ENCODE measurements at regions not wholly inside any gene's neighbourhood (a gene's known extent, or its start where the extent isn't known, plus 50 kb on each side); places are given as distances from the start of the nearest gene placed in this dataset.
"Not testable (repeated sequence)": the region's sequence is repeated elsewhere in the genome, so short reads cannot be mapped to it uniquely, and the experiment has no call there.

GRCh38 chr14:34381304-34381703 lies 80.7 kb downstream of the SPTSSA start:
- H3K36me3 ChIP-seq (ENCODE audit: control insufficient read depth in 5 of 5, insufficient read depth in 5 of 5, low read length in 5 of 5); H3K9ac ChIP-seq (ENCODE audit: low read length in 5 of 5); H3K9me3 ChIP-seq (ENCODE audit: control insufficient read depth in 5 of 5, low read length in 5 of 5); H3K27me3 ChIP-seq (ENCODE audit: control insufficient read depth in 5 of 5, insufficient read depth in 4 of 5, low read length in 5 of 5); H3K4me1 ChIP-seq (ENCODE audit: control insufficient read depth in 5 of 5, insufficient read depth in 5 of 5, low read length in 5 of 5); H3K27ac ChIP-seq (ENCODE audit: low read depth, low read length); H3K4me3 ChIP-seq (ENCODE audit: low read depth in 1 of 5, low read length in 5 of 5): not testable (repeated sequence)

- Histone ChIP-seq H3K4me1 (ENCODE audit: control insufficient read depth in 5 of 5, insufficient read depth in 5 of 5, low read length in 5 of 5) (no peaks in the 10 kb centered on the region), H3K4me3 (ENCODE audit: low read depth in 1 of 5, low read length in 5 of 5) (no peak overlapping the region), H3K9me3 (ENCODE audit: control insufficient read depth in 5 of 5, low read length in 5 of 5) (peaks cover 0 to 3% (median 0%) of the 10 kb centered on the region in 5 donors), H3K9ac (ENCODE audit: low read length in 5 of 5) (no peak overlapping the region), H3K36me3 (ENCODE audit: control insufficient read depth in 5 of 5, insufficient read depth in 5 of 5, low read length in 5 of 5) (no peaks in the 10 kb centered on the region), H3K27ac (ENCODE audit: low read depth, low read length) (no peak overlapping the region), H3K27me3 (ENCODE audit: control insufficient read depth in 5 of 5, insufficient read depth in 4 of 5, low read length in 5 of 5) (peaks cover 0 to 7% (median 0%) of the 10 kb centered on the region in 5 donors)
Measured at GRCh38 chr14:34380471-34380845, 81.6 kb downstream of the SPTSSA start.

GRCh38 chr14:34379816-34380470 lies 82.1 kb downstream of the SPTSSA start:
- no peak overlapping the region for H3K27ac ChIP-seq (ENCODE audit: low read depth, low read length)

GRCh38 chr14:34376649-34377267 lies 85.3 kb downstream of the SPTSSA start:
- Histone ChIP-seq H3K27me3 (ENCODE audit: control insufficient read depth in 5 of 5, insufficient read depth in 4 of 5, low read length in 5 of 5) (no peaks in the 10 kb centered on the region), H3K4me3 (ENCODE audit: low read depth in 1 of 5, low read length in 5 of 5) (no peak overlapping the region), H3K9ac (ENCODE audit: low read length in 5 of 5) (no peak overlapping the region)

More at GRCh38 chr14:34379816-34380470, 82.1 kb downstream of the SPTSSA start:
- H3K9ac ChIP-seq (ENCODE audit: low read length in 5 of 5) = no peak overlapping the region
- H3K4me3 ChIP-seq (ENCODE audit: low read depth in 1 of 5, low read length in 5 of 5) = no peak overlapping the region
- H3K36me3 ChIP-seq (ENCODE audit: control insufficient read depth in 5 of 5, insufficient read depth in 5 of 5, low read length in 5 of 5) = no peaks in the 10 kb centered on the region
- H3K9me3 ChIP-seq (ENCODE audit: control insufficient read depth in 5 of 5, low read length in 5 of 5) = peaks cover 0 to 3% (median 0%) of the 10 kb centered on the region in 5 donors
- peaks cover 0 to 7% (median 0%) of the 10 kb centered on the region in 5 donors for H3K27me3 ChIP-seq (ENCODE audit: control insufficient read depth in 5 of 5, insufficient read depth in 4 of 5, low read length in 5 of 5)
- no peaks in the 10 kb centered on the region for H3K4me1 ChIP-seq (ENCODE audit: control insufficient read depth in 5 of 5, insufficient read depth in 5 of 5, low read length in 5 of 5)

GRCh38 chr14:34374998-34375740 lies 86.9 kb downstream of the SPTSSA start:
- H3K27me3 ChIP-seq (ENCODE audit: control insufficient read depth in 5 of 5, insufficient read depth in 4 of 5, low read length in 5 of 5) = no peaks in the 10 kb centered on the region
- H3K4me1 ChIP-seq (ENCODE audit: control insufficient read depth in 5 of 5, insufficient read depth in 5 of 5, low read length in 5 of 5) = peaks cover 0 to 6% (median 0%) of the 10 kb centered on the region in 5 donors
- H3K4me3 ChIP-seq (ENCODE audit: low read depth in 1 of 5, low read length in 5 of 5) = no peak overlapping the region
- H3K27ac ChIP-seq (ENCODE audit: low read depth, low read length) = no peak overlapping the region
- no peaks in the 10 kb centered on the region for H3K36me3 ChIP-seq (ENCODE audit: control insufficient read depth in 5 of 5, insufficient read depth in 5 of 5, low read length in 5 of 5)
- H3K9me3 ChIP-seq (ENCODE audit: control insufficient read depth in 5 of 5, low read length in 5 of 5) = no peaks in the 10 kb centered on the region
- H3K9ac ChIP-seq (ENCODE audit: low read length in 5 of 5) = no peak overlapping the region

More at GRCh38 chr14:34376649-34377267, 85.3 kb downstream of the SPTSSA start:
- H3K9me3 ChIP-seq (ENCODE audit: control insufficient read depth in 5 of 5, low read length in 5 of 5) = peaks cover 0 to 3% (median 0%) of the 10 kb centered on the region in 5 donors
- no peak overlapping the region for H3K27ac ChIP-seq (ENCODE audit: low read depth, low read length)
- peaks cover 0 to 6% (median 0%) of the 10 kb centered on the region in 5 donors for H3K4me1 ChIP-seq (ENCODE audit: control insufficient read depth in 5 of 5, insufficient read depth in 5 of 5, low read length in 5 of 5)
- no peaks in the 10 kb centered on the region for H3K36me3 ChIP-seq (ENCODE audit: control insufficient read depth in 5 of 5, insufficient read depth in 5 of 5, low read length in 5 of 5)

GRCh38 chr14:34373191-34373590 lies 88.8 kb downstream of the SPTSSA start:
- Histone ChIP-seq H3K4me1 (ENCODE audit: control insufficient read depth in 5 of 5, insufficient read depth in 5 of 5, low read length in 5 of 5) (peaks cover 0 to 20% (median 16%) of the 10 kb centered on the region in 5 donors), H3K9ac (ENCODE audit: low read length in 5 of 5) (no peak overlapping the region), H3K36me3 (ENCODE audit: control insufficient read depth in 5 of 5, insufficient read depth in 5 of 5, low read length in 5 of 5) (no peaks in the 10 kb centered on the region), H3K27me3 (ENCODE audit: control insufficient read depth in 5 of 5, insufficient read depth in 4 of 5, low read length in 5 of 5) (no peaks in the 10 kb centered on the region), H3K4me3 (ENCODE audit: low read depth in 1 of 5, low read length in 5 of 5) (no peak overlapping the region), H3K9me3 (ENCODE audit: control insufficient read depth in 5 of 5, low read length in 5 of 5) (no peaks in the 10 kb centered on the region), H3K27ac (ENCODE audit: low read depth, low read length) (no peak overlapping the region)

GRCh38 chr14:34372786-34373185 lies 89.3 kb downstream of the SPTSSA start:
- Histone ChIP-seq H3K27ac (ENCODE audit: low read depth, low read length) (no peak overlapping the region), H3K9me3 (ENCODE audit: control insufficient read depth in 5 of 5, low read length in 5 of 5) (no peaks in the 10 kb centered on the region), H3K9ac (ENCODE audit: low read length in 5 of 5) (no peak overlapping the region), H3K4me1 (ENCODE audit: control insufficient read depth in 5 of 5, insufficient read depth in 5 of 5, low read length in 5 of 5) (peaks cover 0 to 21% (median 16%) of the 10 kb centered on the region in 5 donors), H3K4me3 (ENCODE audit: low read depth in 1 of 5, low read length in 5 of 5) (no peak overlapping the region), H3K27me3 (ENCODE audit: control insufficient read depth in 5 of 5, insufficient read depth in 4 of 5, low read length in 5 of 5) (no peaks in the 10 kb centered on the region), H3K36me3 (ENCODE audit: control insufficient read depth in 5 of 5, insufficient read depth in 5 of 5, low read length in 5 of 5) (no peaks in the 10 kb centered on the region)

GRCh38 chr14:34369648-34370030 lies 92.4 kb downstream of the SPTSSA start:
- Histone ChIP-seq H3K9me3 (ENCODE audit: control insufficient read depth in 5 of 5, low read length in 5 of 5) (no peaks in the 10 kb centered on the region), H3K9ac (ENCODE audit: low read length in 5 of 5) (no peak overlapping the region), H3K27ac (ENCODE audit: low read depth, low read length) (no peak overlapping the region), H3K4me1 (ENCODE audit: control insufficient read depth in 5 of 5, insufficient read depth in 5 of 5, low read length in 5 of 5) (peaks cover 0 to 22% (median 16%) of the 10 kb centered on the region in 5 donors), H3K4me3 (ENCODE audit: low read depth in 1 of 5, low read length in 5 of 5) (no peak overlapping the region), H3K27me3 (ENCODE audit: control insufficient read depth in 5 of 5, insufficient read depth in 4 of 5, low read length in 5 of 5) (no peaks in the 10 kb centered on the region), H3K36me3 (ENCODE audit: control insufficient read depth in 5 of 5, insufficient read depth in 5 of 5, low read length in 5 of 5) (no peaks in the 10 kb centered on the region)

GRCh38 chr14:34368971-34369647 lies 92.9 kb downstream of the SPTSSA start:
- H3K4me1 ChIP-seq (ENCODE audit: control insufficient read depth in 5 of 5, insufficient read depth in 5 of 5, low read length in 5 of 5) = peaks cover 0 to 22% (median 16%) of the 10 kb centered on the region in 5 donors
- H3K4me3 ChIP-seq (ENCODE audit: low read depth in 1 of 5, low read length in 5 of 5) = no peak overlapping the region
- H3K27ac ChIP-seq (ENCODE audit: low read depth, low read length) = peak overlapping the region; percentile 16
- no peaks in the 10 kb centered on the region for H3K27me3 ChIP-seq (ENCODE audit: control insufficient read depth in 5 of 5, insufficient read depth in 4 of 5, low read length in 5 of 5)
- H3K9ac ChIP-seq (ENCODE audit: low read length in 5 of 5) = no peak overlapping the region
- H3K9me3 ChIP-seq (ENCODE audit: control insufficient read depth in 5 of 5, low read length in 5 of 5) = no peaks in the 10 kb centered on the region
- no peaks in the 10 kb centered on the region for H3K36me3 ChIP-seq (ENCODE audit: control insufficient read depth in 5 of 5, insufficient read depth in 5 of 5, low read length in 5 of 5)

All from subcutaneous abdominal adipose tissue (tissue), 5 donors.